GM18870 (cell line): ENCODE measurements at regions not wholly inside any gene's neighbourhood (a gene's known extent, or its start where the extent isn't known, plus 50 kb on each side); places are given as distances from the start of the nearest gene placed in this dataset.
"Not testable (repeated sequence)": the region's sequence is repeated elsewhere in the genome, so short reads cannot be mapped to it uniquely, and the experiment has no call there.

Source experiments
- ATAC-seq: cut with Tn5 transposase; IDR thresholded peaks from one replicate; pipeline ENCODE4 v1.9.1; 2021; ENCODE audit warnings: moderate library complexity; ENCODE audit not compliant: unreplicated experiment

DNA sequence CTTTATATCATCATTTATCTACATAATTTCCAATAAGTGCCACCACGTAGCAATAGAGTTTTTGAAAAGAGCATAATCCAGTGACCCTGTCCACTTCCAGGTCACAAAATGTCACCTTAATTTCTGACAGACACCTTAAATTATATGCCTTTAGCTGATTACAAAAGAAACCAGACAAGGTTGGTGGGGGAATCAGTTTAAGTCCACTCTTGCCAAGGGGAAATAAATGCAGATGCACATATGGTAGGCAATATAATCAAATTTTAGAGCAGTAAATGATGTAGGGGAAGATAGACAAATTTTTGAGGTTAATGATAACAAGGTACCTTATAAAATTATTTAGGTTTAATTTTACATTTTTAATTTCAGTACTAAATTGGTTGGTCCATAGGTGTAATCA is 253.5 kb downstream of the ZIC1 start:
- ATAC-seq = no peak

DNA sequence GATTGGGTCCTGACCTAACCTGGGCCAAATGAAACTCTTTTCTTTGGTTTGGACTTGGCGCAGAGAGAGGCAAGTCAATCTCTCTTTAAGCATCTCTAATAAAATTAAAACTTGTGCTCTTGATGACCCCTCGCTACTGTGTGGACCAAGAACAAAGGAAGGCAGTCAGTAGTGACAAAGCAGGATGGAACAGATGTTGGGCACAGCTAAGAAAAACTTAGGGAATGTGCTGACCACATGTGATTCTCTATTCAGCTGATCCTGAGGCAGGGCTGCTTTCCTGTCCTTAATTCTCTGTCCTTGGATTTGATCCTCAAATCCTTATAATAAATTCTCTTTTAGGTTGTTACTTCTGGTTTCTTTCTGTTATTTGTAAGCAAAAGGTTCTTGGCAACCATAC is 259.9 kb downstream of the ZIC1 start:
- ATAC-seq = no peak

DNA sequence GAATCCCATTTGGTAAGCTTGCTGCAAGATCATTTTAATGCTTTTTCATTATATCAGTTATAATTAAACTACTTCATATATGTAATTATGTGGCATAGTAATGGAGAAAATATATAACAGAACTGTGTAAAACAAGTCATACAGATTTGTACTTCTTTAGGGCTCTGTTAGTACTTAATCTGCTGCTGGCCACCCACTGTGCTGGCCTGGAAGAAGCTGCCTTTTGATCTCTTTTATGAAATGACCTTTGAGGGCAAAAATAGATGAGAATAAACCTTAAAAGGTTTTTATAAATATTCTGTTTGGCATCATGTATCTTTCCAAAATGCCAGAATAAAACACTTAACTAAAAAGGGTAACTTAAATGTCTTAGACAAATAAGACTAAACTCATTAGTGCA is 262.9 kb downstream of the ZIC1 start:
- ATAC-seq = no peak

DNA sequence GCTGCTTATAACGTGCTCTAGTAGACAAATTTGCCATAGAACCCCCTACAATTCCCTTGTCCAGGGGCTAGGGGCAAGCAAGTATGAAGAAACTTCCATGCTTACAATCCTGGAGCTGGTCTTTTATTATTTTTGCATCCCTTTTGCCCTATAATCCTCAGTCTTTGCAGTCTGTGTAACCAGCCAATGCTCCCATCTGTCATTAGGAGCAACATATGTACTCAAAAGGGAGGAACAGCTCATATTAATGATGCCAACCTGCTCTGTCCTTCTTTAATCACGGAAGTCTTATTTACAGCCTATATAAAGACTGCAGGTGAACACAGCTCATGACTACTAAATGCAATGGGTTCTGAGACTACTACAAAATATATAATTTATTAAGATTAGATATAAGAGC is 263.3 kb downstream of the ZIC1 start:
- ATAC-seq = no peak

DNA sequence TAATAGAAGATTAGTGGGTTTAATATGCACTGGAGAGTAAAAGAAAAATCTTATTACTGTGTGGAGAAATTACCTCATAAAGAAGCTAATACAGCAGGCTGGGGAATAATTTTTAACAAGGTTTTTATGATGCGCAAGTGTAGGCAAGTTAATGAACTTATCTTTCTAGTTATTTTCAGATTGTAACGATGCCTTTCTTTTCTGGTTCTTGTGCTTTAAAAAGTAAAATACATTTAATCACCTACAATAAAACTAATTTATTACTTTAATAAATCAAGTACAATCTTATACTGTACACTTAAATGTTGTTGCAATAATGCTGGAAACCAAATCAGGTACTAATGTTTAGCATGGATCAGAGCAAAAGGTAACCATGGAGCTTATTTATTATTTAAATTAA is 266.6 kb downstream of the ZIC1 start:
- no peak for ATAC-seq

DNA sequence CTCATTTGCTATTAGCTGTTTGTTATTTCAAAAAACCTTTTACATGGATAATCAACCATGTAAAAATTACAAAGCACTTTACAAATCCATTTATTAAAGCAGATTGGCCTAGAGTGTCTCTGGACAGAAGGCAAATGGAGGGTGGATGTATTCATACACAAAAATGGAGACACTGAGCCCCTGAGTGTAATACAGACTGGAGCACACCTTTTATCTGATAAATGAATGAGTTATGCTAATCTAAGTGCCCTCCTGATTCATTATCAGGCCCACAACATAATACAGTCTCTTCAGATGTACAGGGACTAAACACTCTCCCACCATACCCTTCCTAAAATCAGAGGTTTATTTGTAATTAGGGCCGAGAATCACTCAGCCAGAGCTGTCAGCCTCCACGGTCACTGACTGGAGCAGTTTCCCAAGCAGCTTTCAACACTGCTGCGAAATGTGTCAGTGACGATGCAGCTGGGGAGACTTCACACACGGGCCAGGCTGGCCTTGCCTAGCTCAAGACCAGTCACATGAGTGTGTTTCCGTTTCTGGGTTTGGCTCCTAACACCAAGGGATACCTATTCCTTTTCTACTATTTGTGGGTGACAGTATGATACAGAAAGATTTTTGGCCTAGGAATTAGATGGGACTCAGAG is 271.8 kb downstream of the ZIC1 start:
- no peak for ATAC-seq

DNA sequence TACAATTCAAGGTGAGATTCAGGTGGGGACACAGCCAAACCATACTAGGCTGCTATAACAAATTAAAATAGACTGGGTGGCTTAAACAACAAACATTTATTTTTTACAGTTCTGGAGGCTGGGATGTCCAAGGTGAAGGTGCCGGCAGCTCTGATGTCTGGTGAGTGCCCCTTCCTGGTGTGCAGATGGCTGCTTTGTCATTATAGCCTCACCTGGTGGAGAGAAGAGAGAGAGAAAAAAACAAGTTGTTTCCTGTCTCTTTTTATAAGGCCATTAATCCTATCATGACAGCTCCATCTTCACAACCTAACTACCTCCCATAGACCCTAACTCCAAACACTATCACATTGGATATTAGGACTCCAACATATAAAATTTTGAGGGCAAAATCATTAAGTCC is 279.7 kb downstream of the ZIC1 start:
- no peak for ATAC-seq

DNA sequence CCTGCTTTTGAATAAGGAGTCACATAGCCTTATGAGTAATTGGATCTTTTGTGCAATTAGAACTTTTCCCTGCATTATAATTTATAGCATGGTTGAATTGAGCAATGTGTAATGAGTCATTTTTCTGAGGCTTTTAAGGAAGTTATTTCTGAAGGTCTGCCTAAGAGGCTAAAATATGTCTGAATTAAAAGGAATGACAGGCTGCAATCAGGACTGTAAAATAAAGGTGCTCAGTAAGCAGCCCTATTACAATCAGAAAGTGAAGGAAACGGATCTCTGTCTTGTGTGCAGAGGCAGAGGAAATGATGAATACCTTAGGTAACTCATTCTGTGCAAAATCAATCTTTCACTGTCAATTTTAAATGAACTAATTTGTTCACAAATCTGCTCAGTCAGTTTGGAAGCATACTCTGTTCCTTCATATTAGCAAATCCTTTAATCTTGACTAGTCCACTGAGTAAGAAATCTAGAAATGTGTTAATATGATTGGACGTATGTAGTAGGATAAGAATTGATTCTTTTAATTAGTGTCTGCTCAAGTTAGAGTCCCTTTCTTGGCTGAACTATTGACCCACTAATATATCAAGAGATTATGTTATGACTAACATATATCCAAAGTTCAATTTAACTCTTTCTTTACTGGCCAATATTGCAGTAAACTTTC is 290.1 kb downstream of the ZIC1 start:
- ATAC-seq = no peak

DNA sequence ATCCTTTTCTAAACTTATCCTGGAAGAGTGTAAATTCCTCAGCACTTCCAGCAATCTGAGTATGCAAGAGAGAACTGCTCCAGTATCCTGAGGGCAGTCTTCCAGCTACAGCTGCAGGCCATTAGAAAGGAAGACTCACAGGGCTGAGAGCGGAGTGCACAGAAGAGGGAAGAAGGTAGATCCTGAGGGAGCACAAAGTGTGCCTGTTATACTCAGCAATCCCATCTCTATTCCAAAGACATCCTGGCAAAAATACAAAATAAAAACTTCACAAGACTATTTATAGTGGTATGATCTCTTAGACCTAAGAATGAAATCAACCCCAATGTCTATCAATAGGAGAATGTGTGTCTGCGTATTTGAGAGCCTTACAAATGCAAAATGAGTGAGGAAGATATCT is 292.0 kb downstream of the ZIC1 start:
- no peak for ATAC-seq

DNA sequence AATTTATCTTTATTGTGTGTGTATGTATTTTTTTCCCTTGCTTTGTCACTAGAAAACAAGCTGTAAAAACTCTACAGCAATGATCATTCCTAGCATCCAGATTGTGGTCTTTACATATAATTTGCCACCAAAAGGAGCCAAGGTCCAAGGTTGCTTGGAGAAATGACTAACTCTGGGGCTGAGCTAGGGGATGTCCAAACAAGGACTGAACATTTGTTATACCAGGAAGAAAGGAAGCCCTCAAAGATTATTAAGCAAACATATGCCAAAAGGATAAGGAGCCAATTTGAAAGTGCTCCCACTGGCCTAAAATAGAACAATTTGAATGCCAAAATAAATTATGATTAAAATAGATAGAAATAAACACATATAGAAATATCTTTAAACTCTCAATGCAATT is 293.3 kb downstream of the ZIC1 start:
- no peak for ATAC-seq

DNA sequence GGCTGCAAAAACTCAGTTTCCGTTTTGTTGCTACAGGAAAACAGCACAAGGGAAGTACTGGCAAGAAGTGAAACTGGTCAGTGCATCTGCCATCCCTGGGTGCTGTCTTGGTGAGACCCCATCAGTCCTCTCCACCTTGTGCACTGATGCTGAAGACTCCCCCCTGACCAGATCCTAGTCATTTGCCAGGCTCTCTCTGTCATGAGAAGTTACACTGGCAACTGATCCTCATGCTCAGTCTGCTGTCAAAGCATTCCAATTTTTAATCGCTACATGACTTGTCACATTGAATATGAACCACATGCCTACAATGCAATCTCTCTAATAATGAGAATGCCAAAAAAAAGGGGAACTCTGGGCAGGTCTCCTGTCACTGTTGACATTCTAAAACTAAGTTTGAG is 296.5 kb downstream of the ZIC1 start:
- ATAC-seq = no peak

DNA sequence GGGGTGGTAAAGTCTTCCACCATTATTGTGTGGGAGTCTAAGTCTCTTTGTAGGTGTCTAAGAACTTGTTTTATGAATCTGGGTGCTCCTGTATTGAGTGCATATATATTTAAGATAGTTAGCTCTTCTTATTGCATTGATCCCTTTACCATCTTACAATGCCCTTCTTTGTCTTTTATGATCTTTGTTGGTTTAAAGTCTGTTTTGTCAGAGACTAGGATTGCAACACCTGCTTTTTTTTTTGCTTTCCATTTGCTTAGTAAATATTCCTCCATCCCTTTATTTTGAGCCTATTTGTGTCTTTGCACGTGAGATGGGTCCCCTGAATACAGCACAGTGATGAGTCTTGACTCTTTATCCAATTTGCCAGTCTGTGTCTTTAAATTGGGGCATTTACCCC is 301.6 kb downstream of the ZIC1 start:
- ATAC-seq = not testable (repeated sequence)

DNA sequence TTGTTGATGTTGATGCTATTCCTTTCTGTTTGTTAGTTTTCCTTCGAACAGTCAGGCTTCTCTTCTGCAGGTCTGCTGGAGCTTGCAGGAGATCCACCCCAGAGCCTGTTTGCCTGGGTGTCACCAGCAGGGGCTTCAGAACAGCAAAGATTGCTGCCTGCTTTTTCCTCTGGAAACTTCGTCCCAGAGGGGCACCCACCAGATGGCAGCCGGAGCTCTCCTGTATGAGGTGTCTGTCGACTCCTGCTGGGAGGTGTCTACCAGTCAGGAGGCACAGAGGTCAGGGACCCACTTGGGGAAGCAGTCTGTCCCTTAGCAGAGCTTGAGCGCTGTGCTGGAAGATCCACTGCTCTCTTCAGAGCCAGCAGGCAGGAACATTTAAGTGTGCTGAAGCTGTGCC is 303.2 kb downstream of the ZIC1 start:
- no peak for ATAC-seq

DNA sequence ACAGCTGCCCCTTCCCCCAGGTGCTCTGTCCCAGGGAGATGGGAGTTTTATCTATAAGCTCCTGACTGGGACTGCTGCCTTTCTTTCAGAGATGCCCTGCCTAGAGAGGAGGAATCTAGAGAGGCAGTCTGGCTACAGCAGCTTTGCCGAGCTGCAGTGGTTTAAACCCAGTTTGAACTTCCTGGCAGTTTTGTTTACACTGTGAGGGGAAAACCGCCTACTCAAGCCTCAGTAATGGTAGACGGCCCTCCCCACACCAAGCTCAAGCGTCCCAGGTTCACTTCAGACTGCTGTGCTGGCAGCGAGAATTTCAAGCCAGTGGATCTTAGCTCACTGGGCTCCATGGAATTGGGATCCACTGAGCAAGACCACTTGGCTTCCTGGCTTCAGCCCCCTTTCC is 303.6 kb downstream of the ZIC1 start:
- ATAC-seq = not testable (repeated sequence)

DNA sequence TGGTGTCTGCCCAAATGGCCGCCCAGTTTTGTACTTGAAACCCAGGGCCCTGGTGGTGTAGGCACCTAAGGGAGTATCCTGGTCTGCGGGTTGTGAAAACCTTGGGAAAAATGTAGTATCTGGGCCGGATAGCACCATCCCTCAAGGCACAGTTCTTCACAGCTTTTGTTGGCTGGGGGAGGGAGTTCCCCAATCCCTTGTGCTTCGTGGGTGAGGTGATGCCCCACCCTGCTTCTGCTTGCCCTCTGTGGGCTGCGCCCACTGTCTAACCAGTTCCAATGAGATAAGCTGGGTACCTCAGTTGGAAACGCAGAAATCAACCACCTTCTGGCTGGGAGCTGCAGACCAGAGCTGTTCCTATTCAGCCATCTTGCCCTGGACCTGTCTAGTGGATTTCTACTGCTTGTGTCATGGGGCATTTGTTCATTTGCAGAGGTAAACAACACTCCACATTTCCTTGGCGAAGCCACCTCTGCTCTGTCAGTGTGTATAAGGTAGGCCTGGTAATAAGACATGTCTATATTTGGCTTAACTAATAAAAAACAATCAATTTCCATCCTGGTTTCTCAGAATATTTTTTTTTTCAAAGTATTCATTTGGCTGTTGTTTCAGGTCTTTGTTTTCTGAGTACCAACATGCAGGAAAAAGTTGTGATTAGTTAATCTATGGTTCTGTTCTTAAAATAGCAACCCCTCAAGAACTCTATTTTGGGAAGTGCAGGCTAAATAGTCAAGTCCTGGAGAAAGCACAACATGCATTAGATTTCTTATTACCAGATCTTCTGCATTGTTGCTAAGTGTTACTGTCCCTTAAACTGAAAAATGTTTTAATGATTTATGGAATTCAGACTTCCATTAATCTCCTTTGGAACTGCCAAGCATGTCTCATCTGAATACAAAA is 304.3 kb downstream of the ZIC1 start:
- ATAC-seq = no peak

DNA sequence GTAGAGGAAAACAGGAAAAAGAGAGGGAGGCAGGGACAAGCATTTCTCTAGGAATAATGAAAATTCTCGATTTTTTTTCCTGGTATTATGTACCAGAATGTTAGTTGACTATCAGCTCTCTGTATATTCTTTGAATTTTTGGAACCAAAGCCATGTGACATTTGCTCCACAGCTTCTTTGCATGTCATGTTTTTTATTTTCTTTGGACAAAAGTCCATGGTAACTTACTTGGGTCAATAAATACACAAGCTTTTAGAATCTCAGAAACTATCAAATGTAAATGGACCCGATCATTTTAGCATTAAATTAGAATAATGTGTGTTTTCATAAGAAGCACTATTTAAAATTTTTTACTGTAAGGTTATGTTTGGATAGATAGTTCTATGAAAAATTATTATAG is 320.5 kb downstream of the ZIC1 start:
- ATAC-seq = no peak

DNA sequence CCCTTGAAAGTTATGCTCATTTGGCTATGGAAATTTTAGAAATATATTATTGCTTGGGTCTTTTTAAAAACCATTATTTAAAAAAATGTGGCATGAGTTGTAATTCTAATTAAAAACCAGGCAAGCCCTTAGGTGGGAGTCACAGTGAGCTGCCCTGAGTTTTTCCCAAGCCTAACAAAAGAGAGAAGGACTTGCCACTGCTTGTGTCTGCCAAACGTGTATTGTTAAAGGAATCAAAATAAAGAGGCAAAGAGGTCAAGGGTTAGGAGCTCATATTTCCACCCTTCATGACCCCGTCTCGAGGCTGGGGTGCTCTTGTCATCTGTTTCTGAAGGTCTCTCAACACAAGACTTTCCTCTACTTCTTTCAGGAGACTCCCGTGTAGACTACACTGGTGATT is 321.1 kb downstream of the ZIC1 start:
- ATAC-seq = no peak

DNA sequence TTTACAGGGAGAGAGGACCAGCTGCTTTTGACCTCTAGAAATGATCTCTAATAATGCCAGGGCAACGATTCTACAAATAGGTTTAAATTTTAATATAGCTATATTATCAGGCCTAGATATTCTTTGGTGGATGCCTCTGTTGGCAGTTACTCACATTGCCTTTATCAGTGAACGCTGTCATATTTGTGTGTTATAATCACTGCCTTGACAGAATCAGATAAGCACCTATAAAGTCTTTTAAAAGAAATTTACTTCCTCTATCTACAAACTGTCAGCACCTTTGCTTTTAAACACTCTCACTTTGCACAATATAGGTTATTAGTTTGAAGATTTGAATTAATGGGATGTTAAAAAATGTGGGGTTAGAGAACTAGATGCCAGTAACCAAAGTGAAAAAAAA is 324.1 kb downstream of the ZIC1 start:
- no peak for ATAC-seq

DNA sequence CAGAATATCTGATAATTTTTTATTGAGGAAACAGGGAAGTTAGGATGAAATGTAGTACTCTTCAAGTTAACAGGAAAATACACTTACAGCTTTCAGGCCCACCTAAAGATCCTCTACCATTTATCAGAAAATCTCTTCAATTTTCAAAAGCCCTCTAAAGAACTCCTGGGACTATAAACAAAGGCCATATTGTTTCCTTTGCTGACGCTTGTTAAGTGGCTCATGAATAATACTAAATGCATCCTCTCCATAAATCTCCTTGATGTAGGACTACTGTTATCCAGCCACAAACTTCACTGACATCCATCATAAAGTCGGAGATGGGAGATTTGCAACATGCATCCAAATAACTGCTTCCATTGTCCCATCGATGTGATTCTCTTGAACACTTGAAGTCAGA is 326.5 kb downstream of the ZIC1 start:
- ATAC-seq = no peak

DNA sequence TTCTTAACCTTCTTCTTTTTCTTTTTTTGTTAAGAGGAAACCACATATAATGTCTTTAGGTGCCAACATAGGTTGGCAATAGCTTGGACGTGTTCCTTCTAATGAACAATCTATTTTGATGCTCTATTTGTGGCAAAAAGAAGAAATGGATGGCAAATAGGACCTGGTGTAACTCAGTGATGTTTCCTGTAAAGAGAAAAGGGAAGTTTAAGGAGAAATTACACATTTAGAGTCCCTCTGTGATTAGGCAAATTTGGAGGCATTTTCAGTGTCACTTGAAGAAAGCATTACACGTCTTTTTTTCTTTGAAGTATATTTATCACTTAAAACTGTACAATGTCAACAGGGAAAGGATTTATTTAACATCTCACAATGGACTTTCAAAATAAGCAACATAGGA is 327.1 kb downstream of the ZIC1 start:
- no peak for ATAC-seq

DNA sequence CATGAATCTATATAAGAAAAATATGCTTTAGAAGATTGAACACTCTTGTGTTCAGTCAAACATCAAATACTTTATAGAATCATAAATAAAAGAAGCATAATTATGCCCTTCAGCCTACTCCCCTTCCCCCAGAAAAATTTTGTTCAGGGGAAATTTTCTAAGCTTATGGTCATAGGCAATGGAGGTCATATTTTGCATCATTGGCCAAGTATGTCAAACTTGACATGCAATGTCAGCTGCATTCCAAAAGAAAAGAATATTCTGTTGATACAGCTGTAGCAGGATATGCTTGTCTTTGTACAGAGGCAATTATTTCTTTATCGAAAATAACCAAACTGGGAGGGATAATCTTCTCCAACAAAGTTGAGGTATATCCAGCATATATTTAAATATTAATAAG is 328.2 kb downstream of the ZIC1 start:
- no peak for ATAC-seq

DNA sequence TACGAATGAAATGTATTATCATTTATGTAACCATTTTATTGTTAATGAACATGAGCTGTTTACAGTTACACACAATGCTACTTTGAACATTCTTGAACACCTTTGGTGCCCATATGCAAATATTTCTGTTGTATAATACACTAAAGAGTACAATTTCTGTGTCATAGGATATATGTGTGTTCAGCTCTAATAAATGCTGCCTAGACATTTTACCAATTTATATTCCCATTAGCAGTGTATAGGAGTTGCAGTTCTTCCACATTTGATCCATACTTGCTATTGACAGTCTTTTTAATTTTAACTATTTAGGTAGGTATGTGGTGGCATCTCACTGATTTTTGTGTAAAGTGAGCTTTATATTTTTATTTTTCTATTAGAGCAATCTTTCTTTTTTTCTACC is 331.8 kb downstream of the ZIC1 start:
- no peak for ATAC-seq
